K562 (cell line): ENCODE measurements at regions not wholly inside any gene's neighbourhood (a gene's known extent, or its start where the extent isn't known, plus 50 kb on each side); places are given as distances from the start of the nearest gene placed in this dataset.
A peak's percentile ranks its signal among the peaks of the same experiment; 100 is the strongest.

Source experiments
- HDAC3 ChIP-seq: fragments of 450-650 bp; IDR thresholded peaks from 2 replicates; pipeline ENCODE4 v1.6.1; 2018; ENCODE audit warnings: borderline replicate concordance, mild to moderate bottlenecking, moderate library complexity; ENCODE audit not compliant: partially characterized antibody
- JUN ChIP-seq, 2 experiments: sonication (generic) in 1 of 2; formaldehyde crosslinking in 1 of 2; IDR thresholded peaks; 2 replicates each; pipeline versions ENCODE4 v1.6.1 to v1.8.0; 2012 to 2022; ENCODE audit warnings: borderline replicate concordance in 2 of 2, mild to moderate bottlenecking in 2 of 2, improper control_type of control experiment in 1 of 2, low read depth in 1 of 2, low read length in 1 of 2, missing genetic modification reagents in 1 of 2
- MECOM ChIP-seq: fragments of 250-450 bp; sonication (Bioruptor Pico); IDR thresholded peaks from 2 replicates; pipeline ENCODE4 v1.8.0; 2022; ENCODE audit warnings: inconsistent platforms
- MYBL2 ChIP-seq, 2 experiments: fragments of 450-650 bp in 1 of 2; sonication (generic) in 1 of 2; formaldehyde crosslinking in 1 of 2; IDR thresholded peaks; 2 replicates each; pipeline versions ENCODE4 v1.6.1 to v1.8.1; 2017 to 2022; ENCODE audit warnings: borderline replicate concordance in 1 of 2, inconsistent platforms in 1 of 2, low read depth in 1 of 2, mild to moderate bottlenecking in 1 of 2, missing genetic modification reagents in 1 of 2, moderate library complexity in 1 of 2
- PTBP1 ChIP-seq: fragments of 200-400 bp; formaldehyde crosslinking; IDR thresholded peaks from 2 replicates; pipeline ENCODE4 v1.6.1; 2017; ENCODE audit warnings: low read depth, low read length
- RFX5 ChIP-seq: IDR thresholded peaks from 2 replicates; pipeline ENCODE4 v1.6.1; 2011; ENCODE audit warnings: low read depth, mild to moderate bottlenecking, improper control_type of control experiment, low read length
- TCF3 ChIP-seq: sonication (generic); formaldehyde crosslinking; IDR thresholded peaks from 2 replicates; pipeline ENCODE4 v1.4.0; 2020; ENCODE audit warnings: mild to moderate bottlenecking, missing genetic modification reagents
- U2AF1 ChIP-seq: fragments of 200-400 bp; formaldehyde crosslinking; optimal IDR thresholded peaks from 2 replicates; pipeline ENCODE3; 2017; ENCODE audit warnings: mild to moderate bottlenecking, low read depth, low read length, moderate library complexity
- TF ChIP-seq, protein P1 (sequence below), 2 experiments: fragments of 450-650 bp; formaldehyde crosslinking in 1 of 2; IDR thresholded peaks; 2 replicates each; pipeline versions ENCODE4 v1.4.0 to v1.6.1; 2014 to 2020; ENCODE audit warnings: mild to moderate bottlenecking in 2 of 2, borderline replicate concordance in 1 of 2, low read depth in 1 of 2
- TF ChIP-seq, protein P2 (sequence below): fragments of 250-450 bp; sonication (Bioruptor Pico); IDR thresholded peaks from 2 replicates; pipeline ENCODE4 v1.4.0; 2020; ENCODE audit warnings: mild to moderate bottlenecking, moderate library complexity
- TF ChIP-seq, protein P3 (sequence below): fragments of 450-650 bp; formaldehyde crosslinking; IDR thresholded peaks from 2 replicates; pipeline ENCODE4 v1.4.0; 2022; ENCODE audit warnings: missing genetic modification characterization

DNA sequence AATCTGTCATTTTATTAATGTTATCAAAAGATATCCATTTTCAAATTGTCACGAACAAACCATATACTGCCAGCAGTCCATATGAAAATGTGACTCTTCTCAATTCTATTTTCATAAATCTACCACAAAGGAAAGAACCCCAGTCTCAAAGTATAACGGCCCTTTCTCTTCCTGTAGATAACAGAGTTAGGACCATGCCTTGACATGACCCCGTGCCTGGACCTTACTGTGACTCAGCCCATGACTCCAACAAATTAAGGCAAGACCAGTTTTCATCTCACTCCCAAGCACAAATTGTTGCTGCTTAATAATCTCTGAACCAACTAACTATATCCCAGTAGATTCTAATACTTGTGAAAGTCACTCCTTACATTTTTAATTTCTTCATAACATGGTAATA is 124.4 kb upstream of the NFIA start (continued):
- no peak for TF ChIP-seq PTBP1
- TF ChIP-seq U2AF1: no peak
- TF ChIP-seq, protein P1, sequence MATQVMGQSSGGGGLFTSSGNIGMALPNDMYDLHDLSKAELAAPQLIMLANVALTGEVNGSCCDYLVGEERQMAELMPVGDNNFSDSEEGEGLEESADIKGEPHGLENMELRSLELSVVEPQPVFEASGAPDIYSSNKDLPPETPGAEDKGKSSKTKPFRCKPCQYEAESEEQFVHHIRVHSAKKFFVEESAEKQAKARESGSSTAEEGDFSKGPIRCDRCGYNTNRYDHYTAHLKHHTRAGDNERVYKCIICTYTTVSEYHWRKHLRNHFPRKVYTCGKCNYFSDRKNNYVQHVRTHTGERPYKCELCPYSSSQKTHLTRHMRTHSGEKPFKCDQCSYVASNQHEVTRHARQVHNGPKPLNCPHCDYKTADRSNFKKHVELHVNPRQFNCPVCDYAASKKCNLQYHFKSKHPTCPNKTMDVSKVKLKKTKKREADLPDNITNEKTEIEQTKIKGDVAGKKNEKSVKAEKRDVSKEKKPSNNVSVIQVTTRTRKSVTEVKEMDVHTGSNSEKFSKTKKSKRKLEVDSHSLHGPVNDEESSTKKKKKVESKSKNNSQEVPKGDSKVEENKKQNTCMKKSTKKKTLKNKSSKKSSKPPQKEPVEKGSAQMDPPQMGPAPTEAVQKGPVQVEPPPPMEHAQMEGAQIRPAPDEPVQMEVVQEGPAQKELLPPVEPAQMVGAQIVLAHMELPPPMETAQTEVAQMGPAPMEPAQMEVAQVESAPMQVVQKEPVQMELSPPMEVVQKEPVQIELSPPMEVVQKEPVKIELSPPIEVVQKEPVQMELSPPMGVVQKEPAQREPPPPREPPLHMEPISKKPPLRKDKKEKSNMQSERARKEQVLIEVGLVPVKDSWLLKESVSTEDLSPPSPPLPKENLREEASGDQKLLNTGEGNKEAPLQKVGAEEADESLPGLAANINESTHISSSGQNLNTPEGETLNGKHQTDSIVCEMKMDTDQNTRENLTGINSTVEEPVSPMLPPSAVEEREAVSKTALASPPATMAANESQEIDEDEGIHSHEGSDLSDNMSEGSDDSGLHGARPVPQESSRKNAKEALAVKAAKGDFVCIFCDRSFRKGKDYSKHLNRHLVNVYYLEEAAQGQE (IDR thresholded peaks at IDR 0.05; ENCODE audit: borderline replicate concordance): no peak
- TF ChIP-seq, protein P1 (CRISPR knock-in tag; IDR thresholded peaks at IDR 0.05; ENCODE audit: low read depth): no peak
- peak; percentile 51; the same call in 1 of the 2 replicates for TF ChIP-seq JUN (IDR thresholded peaks at IDR 0.05; ENCODE audit: borderline replicate concordance, low read depth, low read length)
- TF ChIP-seq JUN (CRISPR knock-in tag; IDR thresholded peaks at IDR 0.05; ENCODE audit: borderline replicate concordance): no peak
- TF ChIP-seq TCF3: peak; percentile 35; the same call in 1 of the 2 replicates
- TF ChIP-seq, protein P2, sequence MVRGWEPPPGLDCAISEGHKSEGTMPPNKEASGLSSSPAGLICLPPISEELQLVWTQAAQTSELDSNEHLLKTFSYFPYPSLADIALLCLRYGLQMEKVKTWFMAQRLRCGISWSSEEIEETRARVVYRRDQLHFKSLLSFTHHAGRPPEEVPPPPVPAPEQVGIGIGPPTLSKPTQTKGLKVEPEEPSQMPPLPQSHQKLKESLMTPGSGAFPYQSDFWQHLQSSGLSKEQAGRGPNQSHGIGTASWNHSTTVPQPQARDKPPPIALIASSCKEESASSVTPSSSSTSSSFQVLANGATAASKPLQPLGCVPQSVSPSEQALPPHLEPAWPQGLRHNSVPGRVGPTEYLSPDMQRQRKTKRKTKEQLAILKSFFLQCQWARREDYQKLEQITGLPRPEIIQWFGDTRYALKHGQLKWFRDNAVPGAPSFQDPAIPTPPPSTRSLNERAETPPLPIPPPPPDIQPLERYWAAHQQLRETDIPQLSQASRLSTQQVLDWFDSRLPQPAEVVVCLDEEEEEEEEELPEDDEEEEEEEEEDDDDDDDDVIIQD (CRISPR knock-in tag): no peak
- no peak for TF ChIP-seq MYBL2 (IDR thresholded peaks at IDR 0.05; ENCODE audit: low read depth)
- no peak for TF ChIP-seq MYBL2 (CRISPR knock-in tag; IDR thresholded peaks at IDR 0.05; ENCODE audit: borderline replicate concordance)
- no peak for TF ChIP-seq RFX5
- no peak for TF ChIP-seq MECOM (CRISPR knock-in tag)
- TF ChIP-seq, protein P3, sequence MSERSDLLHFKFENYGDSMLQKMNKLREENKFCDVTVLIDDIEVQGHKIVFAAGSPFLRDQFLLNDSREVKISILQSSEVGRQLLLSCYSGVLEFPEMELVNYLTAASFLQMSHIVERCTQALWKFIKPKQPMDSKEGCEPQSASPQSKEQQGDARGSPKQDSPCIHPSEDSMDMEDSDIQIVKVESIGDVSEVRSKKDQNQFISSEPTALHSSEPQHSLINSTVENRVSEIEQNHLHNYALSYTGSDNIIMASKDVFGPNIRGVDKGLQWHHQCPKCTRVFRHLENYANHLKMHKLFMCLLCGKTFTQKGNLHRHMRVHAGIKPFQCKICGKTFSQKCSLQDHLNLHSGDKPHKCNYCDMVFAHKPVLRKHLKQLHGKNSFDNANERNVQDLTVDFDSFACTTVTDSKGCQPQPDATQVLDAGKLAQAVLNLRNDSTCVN (CRISPR knock-in tag): no peak
- TF ChIP-seq HDAC3: peak; percentile 26
